ENCODE measurements at regions not wholly inside any gene's neighbourhood (a gene's known extent, or its start where the extent isn't known, plus 50 kb on each side); places are given as distances from the start of the nearest gene placed in this dataset.

- DNase-seq, result no peak
Measured at GRCh38 chr18:56374007-56374655, 264.3 kb downstream of the TXNL1 start.

GRCh38 chr18:56373601-56374000, 264.8 kb downstream of the TXNL1 start:
- DNase-seq, result no peak

- no peak for DNase-seq
Measured at GRCh38 chr18:56368066-56368465, 270.3 kb downstream of the TXNL1 start.

- DNase-seq, result no peak
Measured at GRCh38 chr18:56358608-56359280, 279.6 kb downstream of the TXNL1 start.

GRCh38 chr18:56353663-56354260, 284.6 kb downstream of the TXNL1 start:
- DNase-seq, result no peak

GRCh38 chr18:56351911-56352500, 286.4 kb downstream of the TXNL1 start:
- DNase-seq, result no peak

GRCh38 chr18:56337507-56337906, 300.9 kb downstream of the TXNL1 start:
- no peak for DNase-seq

- no peak for DNase-seq
Measured at GRCh38 chr18:56333839-56334238, 304.6 kb downstream of the TXNL1 start.

- no peak for DNase-seq
Measured at GRCh38 chr18:56333146-56333545, 305.2 kb downstream of the TXNL1 start.

- no peak for DNase-seq
Measured at GRCh38 chr18:56332371-56332770, 306.0 kb downstream of the TXNL1 start.

- DNase-seq, result no peak
Measured at GRCh38 chr18:56330366-56331110, 307.9 kb downstream of the TXNL1 start.

GRCh38 chr18:56329536-56329935, 308.9 kb downstream of the TXNL1 start:
- DNase-seq, result no peak

GRCh38 chr18:56327191-56327885, 311.1 kb downstream of the TXNL1 start:
- DNase-seq, result no peak

- DNase-seq, result no peak
Measured at GRCh38 chr18:56326336-56327072, 311.9 kb downstream of the TXNL1 start.

GRCh38 chr18:56323673-56324072, 314.7 kb downstream of the TXNL1 start:
- DNase-seq, result no peak

GRCh38 chr18:56322406-56322805, 316.0 kb downstream of the TXNL1 start:
- DNase-seq, result no peak

GRCh38 chr18:56321470-56321869, 316.9 kb downstream of the TXNL1 start:
- no peak for DNase-seq

- DNase-seq, result no peak
Measured at GRCh38 chr18:56319953-56320352, 318.4 kb downstream of the TXNL1 start.

- DNase-seq, result no peak
Measured at GRCh38 chr18:56316727-56317126, 321.7 kb downstream of the TXNL1 start.

GRCh38 chr18:56315363-56315762, 323.0 kb downstream of the TXNL1 start:
- DNase-seq, result no peak

GRCh38 chr18:56314396-56314795, 324.0 kb downstream of the TXNL1 start:
- DNase-seq, result no peak

All from NCI-H748 treated with DMSO at 0.1 percent for 48 hours (cell line).